Suppressor macrophage (primary cell): ENCODE measurements at regions not wholly inside any gene's neighbourhood (a gene's known extent, or its start where the extent isn't known, plus 50 kb on each side); places are given as distances from the start of the nearest gene placed in this dataset.

Experiments
- DNase-seq, 4 experiments: peaks; one replicate each; pipeline ENCODE4 v3.0.0-alpha.2; 2020 to 2022

DNA sequence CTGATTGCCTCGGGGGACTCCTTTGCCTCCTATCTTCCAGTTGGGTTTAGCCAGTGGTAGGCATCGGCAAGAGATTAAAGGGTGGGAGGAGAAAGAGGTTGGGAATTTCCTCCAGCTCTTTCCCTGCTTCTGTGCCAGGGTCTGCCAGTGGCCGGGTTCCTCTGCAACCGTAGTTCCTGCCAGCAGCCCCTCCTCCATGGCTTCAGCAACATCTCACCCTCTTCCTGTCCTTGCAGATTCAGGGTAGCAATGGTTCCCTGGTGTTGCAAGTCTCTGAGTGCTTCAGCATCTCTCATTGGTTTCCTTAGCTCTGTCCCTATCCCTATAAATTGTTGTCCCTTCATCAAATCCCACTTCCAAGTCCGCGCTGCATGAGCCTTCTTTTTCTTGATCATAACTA, 223.1 kb upstream of the JUN start:
- peak in 2 of 4 experiments; percentile 19 to 26 for DNase-seq

GRCh38 chr1:59007429-59007819, 223.6 kb upstream of the JUN start:
- no peak for DNase-seq

DNA sequence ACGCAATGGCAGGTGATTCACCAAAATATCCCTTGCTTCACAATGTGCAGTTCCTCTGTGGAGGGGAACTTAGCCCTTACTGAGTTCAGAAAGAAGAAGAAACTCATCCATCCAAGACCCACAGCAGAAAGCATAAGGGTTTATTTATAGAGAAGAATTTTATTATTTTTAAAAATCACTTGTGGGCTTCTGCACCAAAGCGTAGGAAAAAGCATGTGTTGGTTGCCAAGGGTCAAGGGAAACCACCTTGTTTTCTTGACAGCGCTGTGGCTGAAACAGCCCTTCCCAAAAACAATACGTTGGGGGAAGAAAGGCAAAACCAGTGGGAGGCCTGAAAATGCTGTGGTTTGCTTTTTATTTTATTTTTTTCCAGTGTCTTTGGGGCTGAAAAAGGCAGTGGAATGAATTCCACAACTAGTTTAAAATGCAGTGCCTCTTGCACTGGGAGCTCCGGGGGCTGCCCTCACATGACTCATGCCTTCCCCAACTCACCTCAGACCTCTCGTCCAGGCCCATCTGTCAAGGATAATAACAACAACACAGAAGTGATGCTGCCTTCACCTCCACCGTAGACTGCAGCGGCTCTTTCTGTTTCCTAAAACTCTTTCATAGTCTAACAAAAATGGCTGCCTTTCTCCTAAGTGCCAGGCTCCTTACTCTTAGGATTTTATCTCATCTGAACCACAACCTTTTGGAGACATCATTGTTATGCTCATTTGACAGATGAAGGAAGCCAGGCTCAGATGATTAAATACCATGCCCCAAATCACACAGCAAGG, 224.2 kb upstream of the JUN start:
- DNase-seq = peak; percentile 46 to 76 (median 74)

- peak in 3 of 4 experiments; percentile 35 to 47 (median 46) for DNase-seq
Observed at GRCh38 chr1:59008599-59009347, 224.9 kb upstream of the JUN start.

GRCh38 chr1:59011663-59012062, 227.8 kb upstream of the JUN start:
- DNase-seq = no peak

DNA sequence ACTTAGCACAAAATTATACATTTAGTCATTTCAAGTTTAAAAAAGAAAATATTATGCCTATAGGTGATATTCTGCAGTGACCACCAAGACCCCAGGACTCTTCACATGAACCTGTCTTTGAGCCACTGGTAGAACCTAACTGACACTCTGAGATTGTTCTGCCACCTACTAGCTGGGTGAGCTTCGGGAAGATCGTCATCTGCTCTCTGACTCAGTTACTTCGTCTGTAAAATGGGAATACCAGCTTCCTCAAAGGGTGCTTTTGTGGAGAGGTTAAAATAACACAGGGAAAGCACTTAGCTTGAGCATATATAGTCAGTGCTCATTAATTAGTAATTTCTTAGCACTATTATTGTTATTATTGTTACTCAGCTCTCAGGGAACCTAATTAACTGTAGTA, 228.5 kb upstream of the JUN start:
- no peak for DNase-seq

- DNase-seq = peak; percentile 24 to 75 (median 66)
Observed at GRCh38 chr1:59013276-59013927, 229.6 kb upstream of the JUN start.

GRCh38 chr1:59013928-59014279, 230.1 kb upstream of the JUN start:
- peak in 1 of 4 experiments; percentile 21 for DNase-seq

DNA sequence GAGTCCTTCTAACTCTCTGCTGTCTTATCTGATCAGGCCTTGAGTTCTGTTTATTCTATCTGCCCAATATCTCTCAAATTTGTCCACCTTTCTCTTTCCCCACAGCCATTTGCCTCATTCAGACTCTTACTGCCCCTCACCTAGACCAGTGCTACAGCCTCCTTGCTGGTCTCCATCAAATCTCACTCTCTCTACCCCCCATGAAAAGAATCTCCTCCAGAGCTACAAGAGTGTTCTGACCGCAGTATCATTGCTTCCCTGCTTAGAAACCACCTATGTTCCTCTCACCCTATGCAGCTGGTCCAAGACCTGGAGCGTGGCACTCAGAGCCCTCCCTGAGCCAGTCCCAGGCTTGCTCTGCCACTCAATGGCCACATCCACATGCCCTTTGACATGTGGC, 231.0 kb upstream of the JUN start:
- no peak for DNase-seq

GRCh38 chr1:59015708-59016107, 231.9 kb upstream of the JUN start:
- peak; percentile 38 to 69 (median 62) for DNase-seq

DNA sequence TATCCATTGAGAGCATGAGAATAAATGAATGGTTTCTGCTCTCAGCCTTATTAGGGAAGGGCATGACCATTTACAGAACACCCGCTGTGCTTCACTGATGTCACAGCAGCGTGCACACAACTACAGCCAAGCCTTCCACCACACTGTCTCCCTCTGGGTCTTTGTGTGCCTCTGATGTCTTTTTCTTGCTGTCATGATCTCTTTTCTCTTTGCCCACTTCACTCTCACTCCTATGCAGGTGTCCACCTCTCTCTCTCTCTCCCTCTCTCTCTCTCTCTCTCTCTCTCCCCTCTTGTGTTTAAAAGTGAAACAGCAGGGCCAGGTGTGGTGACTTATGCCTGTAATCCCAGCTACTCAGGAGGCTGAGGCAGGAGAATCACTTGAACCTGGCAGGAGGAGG, 232.5 kb upstream of the JUN start:
- DNase-seq = no peak

DNA sequence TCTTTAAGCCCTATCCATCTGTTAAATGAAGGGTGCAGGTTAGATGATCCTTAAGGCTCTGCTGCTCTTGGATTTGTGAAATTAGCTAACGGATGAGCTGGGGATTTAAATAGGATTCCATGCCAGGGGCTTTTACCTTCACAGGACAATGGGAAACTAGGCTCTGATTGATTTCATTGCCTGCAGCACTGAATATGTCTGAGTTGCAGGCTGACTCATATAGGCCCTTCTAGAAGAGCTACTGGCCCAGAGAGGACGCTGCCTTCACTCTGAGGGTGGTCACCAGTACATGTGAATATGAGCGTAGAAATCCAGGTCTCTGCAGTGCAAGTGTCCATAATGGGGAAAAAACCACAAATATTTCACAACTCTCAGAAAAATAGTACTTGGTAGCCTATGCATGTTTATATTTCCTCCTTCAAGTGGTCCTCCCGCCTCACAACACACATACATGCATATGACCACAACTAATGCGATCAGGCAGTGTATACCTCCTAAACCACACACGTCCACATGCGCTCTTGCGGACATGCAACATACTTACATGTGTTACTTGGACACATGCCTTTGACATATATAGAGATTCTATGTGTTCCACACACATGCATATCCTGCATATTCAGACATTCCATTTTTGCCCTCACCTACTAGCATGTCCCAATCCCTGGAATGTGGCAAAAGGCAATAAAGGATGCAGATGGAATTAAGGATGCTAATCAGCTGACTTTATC, 233.8 kb upstream of the JUN start:
- DNase-seq = peak in 3 of 4 experiments; percentile 27 to 45 (median 29)

- DNase-seq = no peak
Observed at GRCh38 chr1:59018446-59018845, 234.6 kb upstream of the JUN start.

DNA sequence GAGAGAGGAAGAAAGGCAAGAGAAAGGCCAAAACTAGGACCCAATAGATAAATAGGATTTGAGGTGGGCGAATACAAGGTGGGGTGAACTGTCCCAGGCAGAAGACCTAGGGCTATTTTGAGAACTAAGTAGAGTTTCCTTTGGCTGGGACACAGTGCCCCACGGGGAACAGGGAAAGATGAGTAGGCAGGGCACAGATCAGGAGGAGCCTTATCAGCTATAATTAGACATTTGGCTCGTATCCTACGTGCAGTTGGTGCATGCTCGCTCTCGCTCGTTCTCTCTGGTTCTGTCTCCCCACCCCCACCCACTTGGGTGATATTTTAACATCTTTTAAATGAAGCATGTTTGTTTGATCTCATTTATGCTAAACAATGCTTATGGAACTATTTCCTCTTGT, 235.0 kb upstream of the JUN start:
- no peak for DNase-seq

DNA sequence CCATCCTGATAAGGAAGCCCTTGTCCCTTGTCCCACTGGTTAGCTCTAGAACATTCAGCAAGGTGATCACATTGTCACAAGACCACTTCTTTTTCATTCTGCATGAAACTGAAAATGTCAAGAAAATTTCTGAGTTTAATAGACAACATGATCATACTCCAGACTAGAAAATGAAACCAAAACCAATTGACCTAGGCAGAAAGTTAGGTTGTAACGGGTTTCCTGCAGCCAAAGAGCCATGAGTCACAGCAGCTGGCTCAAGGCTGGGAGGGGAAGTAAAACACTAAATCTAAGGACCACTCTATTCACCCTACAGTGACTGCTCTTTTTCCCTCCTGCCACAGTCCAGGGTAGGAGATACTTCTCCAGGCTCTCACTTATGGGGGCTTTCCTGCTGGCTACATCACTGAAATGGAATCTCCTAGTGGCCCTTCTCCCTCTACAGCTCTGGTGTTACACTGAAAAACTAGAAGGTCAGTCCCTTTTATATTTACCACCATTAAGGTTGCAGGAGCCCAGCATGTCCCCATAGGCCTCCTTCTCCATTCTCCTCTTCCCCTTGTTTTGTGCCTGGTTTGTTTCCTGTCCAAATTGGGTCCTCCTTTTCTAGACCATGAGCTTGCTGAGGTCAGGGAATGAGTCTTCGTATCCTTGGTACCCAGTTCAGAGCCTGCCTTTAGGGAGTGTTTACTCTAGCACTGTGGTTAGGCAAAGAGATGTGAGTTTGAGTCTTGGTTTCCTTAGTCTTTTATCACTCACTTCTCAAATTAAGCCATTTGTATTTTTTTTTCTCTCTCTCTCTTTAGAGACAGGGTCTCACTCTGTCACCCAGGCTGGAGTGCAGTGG, 236.5 kb upstream of the JUN start:
- DNase-seq = peak; percentile 70 to 90 (median 84)

DNA sequence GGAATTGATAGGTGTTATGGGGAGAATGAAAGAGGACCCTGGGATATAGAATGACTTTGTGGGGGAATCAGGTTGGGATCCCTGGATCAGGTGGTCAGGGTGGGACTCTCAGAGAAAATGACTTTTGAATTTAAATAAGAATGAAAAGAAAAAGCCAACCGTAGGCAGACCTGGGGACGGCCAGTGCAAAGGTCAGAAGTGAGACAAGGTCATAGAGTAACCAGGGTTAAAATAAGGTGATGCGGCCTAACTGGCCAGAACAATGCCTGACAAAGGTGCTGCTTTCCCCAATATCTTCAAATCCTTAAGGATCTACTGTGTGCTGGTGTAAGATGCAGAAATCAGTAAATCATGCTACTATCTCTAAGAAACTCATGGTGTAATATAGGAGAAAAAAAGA, 238.4 kb upstream of the JUN start:
- no peak for DNase-seq

DNA sequence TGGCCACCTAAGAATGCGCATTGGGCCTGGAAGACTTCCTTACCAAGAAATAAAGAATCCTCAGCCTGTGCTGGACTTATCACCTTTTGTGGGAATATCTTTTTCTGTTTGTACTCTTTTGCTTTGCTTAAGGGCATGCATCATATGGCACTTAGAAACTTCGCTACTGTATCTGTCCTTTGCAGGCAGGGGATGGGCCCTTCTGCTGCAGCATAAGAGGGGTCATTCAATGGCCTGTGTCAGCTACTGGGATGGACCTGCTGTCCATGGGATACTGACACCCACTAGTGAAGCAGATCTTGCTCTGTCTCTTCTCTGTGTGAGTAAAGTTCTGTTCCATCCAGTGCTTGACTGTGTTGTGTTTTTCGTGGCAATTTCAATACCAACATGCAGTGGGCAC, 239.0 kb upstream of the JUN start:
- DNase-seq = no peak

DNA sequence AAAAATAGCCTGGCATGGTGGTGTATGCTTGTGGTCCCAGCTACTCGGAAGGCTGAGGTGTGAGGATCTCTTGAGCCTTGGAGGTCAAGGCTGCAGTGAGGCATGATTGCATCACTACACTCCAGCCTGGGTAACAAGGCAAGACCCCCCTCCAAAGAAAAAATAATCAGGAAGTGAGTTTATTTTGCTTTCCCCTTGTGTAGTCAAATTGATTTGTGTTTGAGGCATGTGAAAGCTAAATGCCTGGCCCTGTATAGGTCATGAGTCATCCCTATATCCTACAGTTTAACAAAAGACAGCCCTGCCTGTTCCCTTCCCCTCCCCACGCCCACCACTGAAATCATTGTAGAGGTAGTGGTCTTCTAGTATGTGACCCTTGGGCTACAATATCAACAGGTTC, 241.4 kb upstream of the JUN start:
- peak in 2 of 4 experiments; percentile 18 to 35 for DNase-seq

GRCh38 chr1:59025898-59026426, 242.1 kb upstream of the JUN start:
- DNase-seq = no peak

DNA sequence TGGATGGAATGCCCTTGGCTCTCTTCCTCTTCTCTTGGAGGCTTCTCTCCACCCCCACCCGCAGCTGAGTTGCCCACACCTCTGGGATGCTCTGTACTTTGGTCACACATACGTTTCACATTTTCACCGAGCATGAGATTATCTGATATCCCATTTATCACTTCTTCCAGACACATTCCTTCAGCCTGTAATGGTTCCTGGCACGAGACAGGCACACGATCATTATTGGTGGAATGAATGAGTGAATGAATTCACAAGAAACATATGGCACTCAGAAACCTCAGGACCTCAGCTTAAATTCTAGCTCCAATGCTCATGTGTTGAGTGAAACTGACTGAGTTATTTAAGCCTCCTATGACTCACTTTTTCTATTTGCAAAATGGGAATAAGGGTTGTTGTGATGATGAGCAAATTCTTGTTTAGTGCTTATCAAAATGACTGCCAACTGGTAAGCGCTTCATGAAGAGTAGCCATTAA, 242.7 kb upstream of the JUN start:
- DNase-seq = peak in 2 of 4 experiments; percentile 44 to 55

DNA sequence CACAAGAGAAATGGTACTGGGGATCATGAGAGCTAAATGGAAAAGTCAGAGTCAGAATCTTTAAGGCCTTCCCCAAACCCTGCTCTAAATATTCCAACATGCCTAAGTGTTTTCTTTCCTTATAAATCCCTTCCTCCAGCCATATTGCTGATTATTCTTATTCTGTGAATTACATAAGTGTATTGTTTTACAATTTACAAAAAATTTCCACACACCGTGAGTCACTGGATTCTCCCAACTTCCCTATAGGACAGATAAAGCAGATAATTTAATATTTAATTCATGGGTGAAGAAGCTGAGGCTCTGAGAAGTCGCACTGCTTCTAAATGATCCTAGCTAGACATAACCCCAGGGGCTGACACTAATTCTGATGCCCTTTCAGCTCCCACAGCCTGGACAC, 243.3 kb upstream of the JUN start:
- DNase-seq = peak; percentile 46 to 79 (median 63)
